IMR-90 (cell line): ENCODE measurements at regions not wholly inside any gene's neighbourhood (a gene's known extent, or its start where the extent isn't known, plus 50 kb on each side); places are given as distances from the start of the nearest gene placed in this dataset.

Source experiments
- ATAC-seq: fragments of 200-7000 bp; cut with Tn5 transposase; 2 replicates; pipeline ENCODE4 v1.9.1; 2020; ENCODE audit warnings: low read depth, mild to moderate bottlenecking, moderate library complexity
- BruUV-seq: library from RNA; stranded (reverse); fragments of 400-500 nt; replicated peaks from 2 replicates; lab custom pipeline; 2021; lab: Mats Ljungman, UMichigan
- CTCF ChIA-PET: fragments of 300-600 bp; formaldehyde crosslinking; extraction: SDS; loops from one replicate; lab custom pipeline; 2021; ENCODE audit warnings: antibody characterized with exemption; lab: Yijun Ruan, JAX
- POLR2A ChIA-PET: fragments of 300-600 bp; sonication (Branson Sonifier 250); formaldehyde crosslinking; loops from one replicate; lab custom pipeline; 2022; ENCODE audit warnings: antibody characterized with exemption; ENCODE audit not compliant: unreplicated experiment; lab: Charles Lee
- DNase-seq: peaks from one replicate; pipeline ENCODE4 v3.0.0; 2013
- H2AFZ ChIP-seq: replicated peaks from 2 replicates; pipeline ENCODE3; 2013; ENCODE audit warnings: low read length, mild to moderate bottlenecking; ENCODE audit not compliant: poor library complexity
- H2AK5ac ChIP-seq: 2 replicates; pipeline ENCODE4 v1.6.1; 2013; ENCODE audit warnings: low read depth, low read length, inconsistent platforms
- H2AK9ac ChIP-seq: replicated peaks from 2 replicates; pipeline ENCODE3; 2013; ENCODE audit warnings: mild to moderate bottlenecking, low read depth, low read length, moderate library complexity; ENCODE audit not compliant: poor library complexity
- H2BK120ac ChIP-seq: 2 replicates; pipeline ENCODE4 v1.6.1; 2013; ENCODE audit warnings: low read depth, low read length, inconsistent platforms
- H2BK15ac ChIP-seq: 3 replicates; pipeline ENCODE4 v1.6.1; 2013; ENCODE audit warnings: low read depth, low read length, inconsistent platforms
- H2BK20ac ChIP-seq: 2 replicates; pipeline ENCODE4 v1.6.1; 2013; ENCODE audit warnings: low read depth, mild to moderate bottlenecking, inconsistent platforms, low read length, moderate library complexity
- H2BK5ac ChIP-seq: 2 replicates; pipeline ENCODE4 v1.6.1; 2013; ENCODE audit warnings: mild to moderate bottlenecking, low read depth, low read length, inconsistent platforms; ENCODE audit not compliant: poor library complexity, severe bottlenecking
- H3K14ac ChIP-seq: replicated peaks from 2 replicates; pipeline ENCODE4 v1.6.1; 2013; ENCODE audit warnings: low read depth, low read length, inconsistent platforms
- H3K18ac ChIP-seq: 2 replicates; pipeline ENCODE4 v1.6.1; 2013; ENCODE audit warnings: low read depth, low read length, control low read depth
- H3K23ac ChIP-seq: 2 replicates; pipeline ENCODE4 v1.6.1; 2013; ENCODE audit warnings: low read depth, low read length, inconsistent platforms
- H3K27ac ChIP-seq: 2 replicates; pipeline ENCODE4 v1.5.1; 2013; ENCODE audit warnings: mild to moderate bottlenecking, control low read depth, low read length; ENCODE audit not compliant: insufficient read depth
- H3K27me3 ChIP-seq: 2 replicates; pipeline ENCODE4 v1.6.1; 2013; ENCODE audit warnings: low read length; ENCODE audit not compliant: control insufficient read depth, insufficient read depth
- H3K36me3 ChIP-seq: 2 replicates; pipeline ENCODE4 v1.6.1; 2013; ENCODE audit warnings: low read length, mixed read lengths; ENCODE audit not compliant: control insufficient read depth, insufficient read depth
- H3K4ac ChIP-seq: 2 replicates; pipeline ENCODE4 v1.6.1; 2013; ENCODE audit warnings: low read depth, low read length, inconsistent platforms
- H3K4me1 ChIP-seq: 2 replicates; pipeline ENCODE4 v1.6.1; 2013; ENCODE audit warnings: low read length, mixed read lengths; ENCODE audit not compliant: control insufficient read depth, insufficient read depth
- H3K4me2 ChIP-seq: 2 replicates; pipeline ENCODE4 v1.6.1; 2013; ENCODE audit warnings: low read depth, mild to moderate bottlenecking, control low read depth, low read length, moderate library complexity
- H3K4me3 ChIP-seq: 2 replicates; pipeline ENCODE4 v1.5.1; 2013; ENCODE audit warnings: low read depth, mild to moderate bottlenecking, control low read depth, low read length, moderate library complexity; ENCODE audit not compliant: insufficient read depth
- H3K56ac ChIP-seq: 2 replicates; pipeline ENCODE4 v1.6.1; 2013; ENCODE audit warnings: low read length, inconsistent platforms; ENCODE audit not compliant: insufficient read depth; ENCODE audit errors: extremely low read depth
- H3K79me1 ChIP-seq, 2 experiments: 2 replicates each; pipeline ENCODE4 v1.6.1; 2013; ENCODE audit warnings: low read length in 2 of 2, inconsistent platforms in 1 of 2, low read depth in 1 of 2
- H3K9ac ChIP-seq: 2 replicates; pipeline ENCODE4 v1.6.1; 2013; ENCODE audit warnings: low read depth, low read length, control low read depth
- H3K9me1 ChIP-seq: 2 replicates; pipeline ENCODE4 v1.6.1; 2013; ENCODE audit warnings: low read length, inconsistent platforms; ENCODE audit not compliant: insufficient read depth
- H3K9me3 ChIP-seq: 2 replicates; pipeline ENCODE4 v1.6.1; 2013; ENCODE audit warnings: low read length; ENCODE audit not compliant: control insufficient read depth, insufficient read depth
- H4K20me1 ChIP-seq: 2 replicates; pipeline ENCODE4 v1.6.1; 2013; ENCODE audit warnings: low read length, inconsistent platforms; ENCODE audit not compliant: insufficient read depth
- H4K5ac ChIP-seq: 2 replicates; pipeline ENCODE4 v1.6.1; 2013; ENCODE audit warnings: mild to moderate bottlenecking, low read depth, low read length, control low read depth
- H4K8ac ChIP-seq, 2 experiments: 2 replicates each; pipeline ENCODE4 v1.6.1; 2013; ENCODE audit warnings: low read depth in 2 of 2, low read length in 2 of 2, control low read depth in 1 of 2, inconsistent platforms in 1 of 2
- H4K91ac ChIP-seq: 2 replicates; pipeline ENCODE4 v1.6.1; 2013; ENCODE audit warnings: low read depth, low read length, inconsistent platforms; ENCODE audit not compliant: insufficient read depth
- BHLHE40 ChIP-seq: fragments of 150-350 bp; IDR thresholded peaks from 2 replicates; pipeline ENCODE4 v1.6.1; 2016; ENCODE audit warnings: mild to moderate bottlenecking, low read depth, low read length
- CEBPB ChIP-seq: IDR thresholded peaks from 2 replicates; pipeline ENCODE4 v1.6.1; 2012; ENCODE audit warnings: low read depth, low read length, improper control_type of control experiment
- CHD1 ChIP-seq: IDR thresholded peaks from 2 replicates; pipeline ENCODE4 v1.6.1; 2012; ENCODE audit warnings: low read depth, low read length, improper control_type of control experiment
- CTCF ChIP-seq: conservative IDR thresholded peaks from 2 replicates; pipeline ENCODE4 v1.5.1; 2012; ENCODE audit warnings: mild to moderate bottlenecking, low read depth, low read length, improper control_type of control experiment
- FOS ChIP-seq: fragments of 150-350 bp; IDR thresholded peaks from 2 replicates; pipeline ENCODE4 v1.6.1; 2016; ENCODE audit warnings: low read depth, low read length
- MAFK ChIP-seq: IDR thresholded peaks from 2 replicates; pipeline ENCODE4 v1.6.1; 2012; ENCODE audit warnings: low read depth, low read length, improper control_type of control experiment
- MAZ ChIP-seq: IDR thresholded peaks from 2 replicates; pipeline ENCODE4 v1.6.1; 2012; ENCODE audit warnings: low read depth, mild to moderate bottlenecking, low read length, improper control_type of control experiment, moderate library complexity, borderline replicate concordance
- POLR2A ChIP-seq: IDR thresholded peaks from 2 replicates; pipeline ENCODE4 v1.6.1; 2012; ENCODE audit warnings: mild to moderate bottlenecking, low read depth, low read length
- RAD21 ChIP-seq: IDR thresholded peaks from 2 replicates; pipeline ENCODE4 v1.6.1; 2012; ENCODE audit warnings: low read length, improper control_type of control experiment
- RCOR1 ChIP-seq: IDR thresholded peaks from 2 replicates; pipeline ENCODE4 v1.6.1; 2012; ENCODE audit warnings: mild to moderate bottlenecking, low read length, improper control_type of control experiment; ENCODE audit not compliant: insufficient replicate concordance
- RFX5 ChIP-seq: IDR thresholded peaks from 2 replicates; pipeline ENCODE4 v1.8.0; 2012; ENCODE audit warnings: low read depth, mild to moderate bottlenecking, low read length, moderate library complexity
- SMC3 ChIP-seq: fragments of 150-350 bp; IDR thresholded peaks from 2 replicates; pipeline ENCODE4 v1.6.1; 2016; ENCODE audit warnings: low read depth, mild to moderate bottlenecking, antibody characterized with exemption, low read length, moderate library complexity
- WGBS, 2 experiments: methylation state at CpG; one replicate each; pipeline versions ENCODE4 v1.1.5 to v1.1.7; 2013; ENCODE audit warnings: missing lambda C conversion rate in 2 of 2; ENCODE audit not compliant: insufficient read length in 1 of 2; ENCODE audit errors: extremely low coverage in 2 of 2; 5-methylcytosine and 5-hydroxymethylcytosine counted together
- dilution Hi-C: fragments of 300-500 bp; cut with HindIII; formaldehyde crosslinking; loops from one replicate; pipeline ENCODE4 v1.14.3; 2018; ENCODE audit warnings: low sequenced_read_pairs; ENCODE audit not compliant: unreplicated experiment
- in situ Hi-C: fragments of 300-500 bp; cut with MboI; formaldehyde crosslinking; loops from 3 replicates; pipeline ENCODE4 v1.14.3; 2019; ENCODE audit warnings: low sequenced_read_pairs, inconsistent platforms, mixed read lengths
- intact Hi-C: fragments of 100-400 bp; cut with micrococcal nuclease; formaldehyde crosslinking; loops from 2 replicates; pipeline ENCODE4 v1.10.0; 2022

DNA sequence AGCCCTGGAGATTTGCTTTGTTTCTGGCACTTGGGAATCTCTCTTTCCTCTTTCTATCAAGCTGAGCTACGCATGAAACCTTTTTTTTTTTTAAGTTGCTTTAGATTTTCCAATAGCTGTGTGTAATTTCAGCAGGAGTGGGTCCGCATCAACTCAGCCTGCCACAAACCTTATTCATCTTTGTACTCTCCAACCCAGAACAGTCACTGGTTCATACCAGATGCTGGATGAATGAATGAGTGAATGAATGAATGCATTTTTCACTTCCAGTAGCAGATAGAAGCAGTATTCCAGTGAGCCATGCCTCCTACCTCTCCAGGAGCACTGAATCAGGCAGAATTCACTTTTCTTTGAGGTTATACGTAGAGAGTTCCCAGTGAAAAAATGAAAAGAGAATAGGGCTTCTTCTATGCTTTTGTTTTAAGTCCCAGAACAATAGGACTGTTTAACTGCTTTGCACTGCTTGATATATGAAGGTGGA, 221.1 kb downstream of the TM9SF2 start:
- Histone ChIP-seq H3K9me1 (no peaks in the 10 kb centered on the region), H3K23ac (no peak overlapping the region), H2AK9ac (no peak overlapping the region), H4K91ac (no peak overlapping the region), H2BK120ac (no peak overlapping the region), H2BK15ac (no peak overlapping the region), H2AK5ac (no peak overlapping the region), H3K36me3 (no peaks in the 10 kb centered on the region), H3K4me3 (no peak overlapping the region), H3K56ac (no peak overlapping the region), H2AFZ (no peak overlapping the region), H2BK5ac (no peak overlapping the region), H3K4me1 (no peaks in the 10 kb centered on the region), H3K4ac (no peak overlapping the region), H3K79me1 (no peaks in the 10 kb centered on the region), H3K18ac (no peak overlapping the region), H2BK20ac (no peak overlapping the region), H4K5ac (no peak overlapping the region), H3K9me3 (no peaks in the 10 kb centered on the region), H3K27me3 (peaks cover 4% of the 10 kb centered on the region), H4K8ac (no peak overlapping the region), H3K9ac (no peak overlapping the region), H3K14ac (no peak overlapping the region), H3K4me2 (no peak overlapping the region), H4K20me1 (no peaks in the 10 kb centered on the region), H3K27ac (no peak overlapping the region)
- ChIA-PET POLR2A (no interaction called here), CTCF (no interaction called here)
- ATAC-seq (no peak), DNase-seq (no peak)
- in situ Hi-C loops: no loop called here
- BruUV-seq: no TSS peak
- TF ChIP-seq RFX5: no peak
- no peak for TF ChIP-seq RAD21
- no peak for TF ChIP-seq CEBPB
- TF ChIP-seq CTCF: no peak
- TF ChIP-seq CHD1: no peak
- TF ChIP-seq RCOR1: no peak
- no peak for TF ChIP-seq MAZ
- TF ChIP-seq SMC3: no peak
- no peak for TF ChIP-seq POLR2A
- no peak for TF ChIP-seq BHLHE40
- TF ChIP-seq FOS: no peak
- no peak for TF ChIP-seq MAFK
- intact Hi-C loops: no loop called here
- whole genome bisulfite sequencing, 2 experiments: no CpG with 5 or more reads among the region's 3 CpGs
- dilution Hi-C loops: no loop called here
